Pancreas (tissue), 10 donors: ENCODE measurements at regions not wholly inside any gene's neighbourhood (a gene's known extent, or its start where the extent isn't known, plus 50 kb on each side); places are given as distances from the start of the nearest gene placed in this dataset.
"Not testable (repeated sequence)": the region's sequence is repeated elsewhere in the genome, so short reads cannot be mapped to it uniquely, and the experiment has no call there.

Experiments used
- ATAC-seq, 4 donors: fragments of 200-7000 bp; cut with Tn5 transposase; one replicate each; pipeline versions ENCODE4 v1.8.0 to v1.9.1; 2020; ENCODE audit warnings: mild to moderate bottlenecking in 4 of 4, moderate library complexity in 4 of 4
- DNase-seq, 6 donors: peaks; one replicate each; pipeline ENCODE4 v3.0.0-alpha.2; 2020
- FAIRE-seq: peaks from 2 replicates; lab custom pipeline; 2012; peaks lifted over from hg19 to GRCh38; lab: Jason Lieb, UNC
- H3K27ac ChIP-seq, 4 donors: fragments of 200-600 bp; sonication (generic); 1 replicate in 3 of 4; 2 replicates in 1 of 4; pipeline versions ENCODE4 v1.5.0 to v1.8.0; 2020
- H3K27me3 ChIP-seq, 4 donors: fragments of 200-600 bp; one replicate each; pipeline ENCODE4 v1.8.0; 2021
- H3K36me3 ChIP-seq, 3 donors: fragments of 200-600 bp; sonication (generic) in 1 of 3; one replicate each; pipeline versions ENCODE4 v1.5.0 to v1.8.0; 2020 to 2021
- H3K4me1 ChIP-seq, 3 donors: fragments of 200-600 bp; one replicate each; pipeline ENCODE4 v1.8.0; 2021
- H3K4me3 ChIP-seq, 4 donors: fragments of 200-600 bp; sonication (generic) in 2 of 4; one replicate each; pipeline versions ENCODE4 v1.5.0 to v1.8.0; 2020 to 2021
- H3K9me3 ChIP-seq, 4 donors: fragments of 200-600 bp; one replicate each; pipeline ENCODE4 v1.8.0; 2021
- WGBS, 2 donors: extraction: QIAGEN DNeasy Blood & Tissue Kit; methylation state at CpG; one replicate each; pipeline ENCODE4 v1.1.7; 2013; 5-methylcytosine and 5-hydroxymethylcytosine counted together
- intact Hi-C, 3 donors: fragments of 100-400 bp; cut with DNase I; formaldehyde crosslinking; loops; one replicate each; pipeline versions ENCODE4 v1.11.1 to v1.14.2; 2022
- TF ChIP-seq, protein P1 (sequence below), 4 donors: fragments of 200-600 bp; sonication (generic) in 3 of 4; IDR thresholded peaks; one replicate each; pipeline versions ENCODE4 v1.5.0 to v1.8.0; 2021; ENCODE audit warnings: antibody characterized with exemption in 4 of 4
- donor health status: healthy with polysubstance abuse.
- donor health status: DM: no; HTN: no; CAD: no; lungs with moderate emphysema.
- donor health status: DM: no; HTN: no; CAD: no.
- donor health status: control.
- donor health status: control.
- donor health status: Bipolar disorder and iron deficiency.
- donor health status: DM: yes; HTN: yes; CAD: no.
- donor health status: DM: no; HTN: no; CAD: no.
- donor health status: DM: no; HTN: no; CAD: no.
- donor health status: DM: yes; HTN: yes; CAD: no.

DNA sequence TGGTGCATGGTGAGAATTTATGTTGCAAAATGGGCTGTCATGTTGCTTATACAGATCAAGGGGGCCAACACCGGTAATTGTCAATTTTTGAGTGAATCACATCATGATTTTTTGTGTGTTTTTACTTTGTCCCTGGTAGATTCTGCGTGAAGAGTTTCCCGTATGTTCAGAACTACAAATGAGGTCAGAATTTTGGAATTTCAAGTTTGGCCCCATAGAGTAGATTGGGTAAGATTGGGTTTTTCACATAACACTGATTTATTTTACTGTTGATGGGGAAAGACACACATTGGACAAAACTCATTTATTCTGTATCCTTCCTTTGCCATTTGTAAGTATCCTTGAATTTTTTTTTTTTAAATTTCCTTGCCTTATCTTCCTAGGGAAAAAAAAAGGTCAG, 158.5 kb upstream of the MXRA5 start:
- no peak for DNase-seq
- H3K4me1 ChIP-seq = no peaks in the 10 kb centered on the region
- no peaks in the 10 kb centered on the region for H3K27me3 ChIP-seq
- FAIRE-seq = no peak
- H3K27ac ChIP-seq = no peak overlapping the region
- no peak for ATAC-seq
- H3K9me3 ChIP-seq = no peaks in the 10 kb centered on the region
- TF ChIP-seq, protein P1, sequence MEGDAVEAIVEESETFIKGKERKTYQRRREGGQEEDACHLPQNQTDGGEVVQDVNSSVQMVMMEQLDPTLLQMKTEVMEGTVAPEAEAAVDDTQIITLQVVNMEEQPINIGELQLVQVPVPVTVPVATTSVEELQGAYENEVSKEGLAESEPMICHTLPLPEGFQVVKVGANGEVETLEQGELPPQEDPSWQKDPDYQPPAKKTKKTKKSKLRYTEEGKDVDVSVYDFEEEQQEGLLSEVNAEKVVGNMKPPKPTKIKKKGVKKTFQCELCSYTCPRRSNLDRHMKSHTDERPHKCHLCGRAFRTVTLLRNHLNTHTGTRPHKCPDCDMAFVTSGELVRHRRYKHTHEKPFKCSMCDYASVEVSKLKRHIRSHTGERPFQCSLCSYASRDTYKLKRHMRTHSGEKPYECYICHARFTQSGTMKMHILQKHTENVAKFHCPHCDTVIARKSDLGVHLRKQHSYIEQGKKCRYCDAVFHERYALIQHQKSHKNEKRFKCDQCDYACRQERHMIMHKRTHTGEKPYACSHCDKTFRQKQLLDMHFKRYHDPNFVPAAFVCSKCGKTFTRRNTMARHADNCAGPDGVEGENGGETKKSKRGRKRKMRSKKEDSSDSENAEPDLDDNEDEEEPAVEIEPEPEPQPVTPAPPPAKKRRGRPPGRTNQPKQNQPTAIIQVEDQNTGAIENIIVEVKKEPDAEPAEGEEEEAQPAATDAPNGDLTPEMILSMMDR (IDR thresholded peaks at IDR 0.05) = no peak
- intact Hi-C loops = no loop called here
- H3K36me3 ChIP-seq = no peaks in the 10 kb centered on the region
- H3K4me3 ChIP-seq = no peak overlapping the region
- WGBS, 2 donors = 85% methylated on average over 3 of the region's 3 CpGs

DNA sequence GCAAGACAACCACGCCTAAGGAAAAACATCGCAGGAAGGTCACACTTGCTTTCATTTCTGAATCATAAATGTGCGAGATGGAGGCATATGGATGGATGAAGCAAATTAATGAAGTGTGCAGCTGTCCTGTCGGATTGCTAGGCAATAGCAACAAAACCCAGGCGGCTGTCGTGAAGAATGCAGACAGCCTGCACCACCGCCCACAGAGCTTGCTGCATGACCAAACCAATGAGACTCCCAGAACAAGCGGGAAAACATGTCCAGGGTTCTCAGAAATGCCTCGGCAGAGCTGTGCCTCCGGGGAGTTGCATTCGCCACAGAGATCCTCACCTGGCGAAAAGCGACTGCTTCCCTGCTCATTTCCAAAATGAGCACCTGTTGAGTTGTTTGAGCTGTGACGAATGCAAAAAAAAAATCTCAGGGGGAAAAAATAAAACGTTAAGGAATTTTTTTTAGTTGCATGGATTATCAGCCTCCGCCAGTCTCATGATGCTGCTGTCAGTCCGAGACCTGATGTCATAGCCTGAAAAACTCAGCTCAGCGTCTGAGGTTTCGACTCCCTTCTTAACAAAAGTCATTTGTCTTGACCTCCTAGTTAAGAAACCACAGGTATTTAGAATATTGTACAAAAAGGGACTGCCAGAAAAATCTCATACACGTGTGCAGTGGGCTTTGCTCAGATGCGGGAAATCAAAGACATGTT, 155.5 kb upstream of the MXRA5 start:
- Histone ChIP-seq H3K9me3 (no peaks in the 10 kb centered on the region), H3K4me1 (peaks cover 0 to 1% (median under 1%) of the 10 kb centered on the region in 3 donors), H3K27ac (no peak overlapping the region), H3K36me3 (no peaks in the 10 kb centered on the region), H3K27me3 (no peaks in the 10 kb centered on the region), H3K4me3 (no peak overlapping the region)
- ATAC-seq (no peak), DNase-seq (no peak), FAIRE-seq (no peak)
- TF ChIP-seq, protein P1 (IDR thresholded peaks at IDR 0.05) = no peak
- intact Hi-C loops = no loop called here
- 82 to 84% methylated on average over 21 of the region's 21 CpGs for WGBS, 2 donors

DNA sequence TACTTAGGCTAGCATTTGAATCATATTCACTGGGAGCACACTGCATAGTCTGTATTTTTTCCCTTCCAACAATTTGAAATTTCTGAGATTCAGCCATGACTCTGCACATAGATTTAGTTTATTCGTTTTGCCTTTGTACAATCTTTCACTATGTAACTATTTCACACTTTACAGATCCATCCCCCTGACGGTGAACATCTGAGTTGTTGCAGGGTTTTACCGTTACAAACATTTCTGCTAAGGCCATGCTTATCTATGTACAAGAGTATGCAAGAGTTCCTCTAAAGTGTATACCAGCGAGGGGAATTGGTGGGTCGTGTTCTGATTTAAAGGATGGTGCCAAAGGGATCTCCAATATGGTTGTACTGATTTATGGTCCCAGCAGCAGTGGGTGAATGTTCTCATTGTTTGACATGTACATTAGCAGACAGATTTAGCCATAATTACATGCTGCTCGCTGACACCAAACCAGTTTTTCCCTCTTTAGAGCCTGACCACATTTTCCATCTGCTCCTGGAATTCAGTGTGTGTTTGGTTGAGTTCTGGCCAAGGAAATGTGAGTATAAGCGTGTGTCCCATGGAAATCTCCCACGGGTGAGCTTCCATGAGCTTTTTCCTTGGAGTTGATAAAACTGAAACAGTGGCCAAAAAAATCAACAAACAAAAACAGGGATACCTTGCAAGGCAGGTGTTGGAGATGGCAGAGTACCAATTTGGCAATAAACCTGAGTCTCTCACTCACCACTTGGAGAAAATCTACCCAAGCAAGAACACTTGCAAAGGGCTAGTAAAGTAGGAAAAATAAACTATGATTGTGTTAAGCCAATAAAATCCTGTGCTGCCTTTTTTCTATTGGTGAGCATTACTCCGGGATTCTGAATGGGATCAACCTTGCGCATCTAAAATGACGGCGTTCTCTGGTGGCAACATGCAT, 149.7 kb upstream of the MXRA5 start:
- intact Hi-C loops = not testable (repeated sequence)

DNA sequence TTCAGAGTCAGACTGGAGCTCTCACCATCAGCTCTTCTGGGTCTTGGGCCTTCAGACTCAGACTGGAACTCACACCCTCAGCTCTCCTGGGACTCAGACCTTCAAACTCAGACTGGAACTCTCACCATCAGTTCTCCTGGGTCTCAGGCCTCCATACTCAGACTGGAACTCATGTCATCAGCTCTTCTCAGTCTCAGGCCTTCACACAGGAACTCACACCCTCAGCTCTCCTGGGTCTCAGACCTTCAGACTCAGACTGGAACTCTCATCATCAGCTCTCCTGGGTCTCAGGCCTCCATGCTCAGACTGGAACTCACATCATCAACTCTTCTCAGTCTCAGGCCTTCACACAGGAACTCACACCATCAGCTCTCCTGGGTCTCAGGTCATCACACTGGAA, 147.2 kb upstream of the MXRA5 start:
- H3K36me3 ChIP-seq = no peaks in the 10 kb centered on the region
- TF ChIP-seq, protein P1 (IDR thresholded peaks at IDR 0.05) = no peak
- H3K9me3 ChIP-seq = no peaks in the 10 kb centered on the region
- no peak for DNase-seq
- no peak overlapping the region for H3K4me3 ChIP-seq
- ATAC-seq = no peak
- no peak overlapping the region for H3K27ac ChIP-seq
- FAIRE-seq = no peak
- intact Hi-C loops = no loop called here
- H3K4me1 ChIP-seq = peaks cover 0 to 6% (median 4%) of the 10 kb centered on the region in 3 donors
- no peaks in the 10 kb centered on the region for H3K27me3 ChIP-seq

More for the DNA sequence above, 149.7 kb upstream of the MXRA5 start:
- H3K27ac ChIP-seq, H3K4me1 ChIP-seq, H3K4me3 ChIP-seq, H3K36me3 ChIP-seq, H3K27me3 ChIP-seq, H3K9me3 ChIP-seq: not testable (repeated sequence)
- peak; percentile 86 for FAIRE-seq
- peak in 3 of 6 donors; percentile 8 to 19 (median 14) for DNase-seq
- 29 to 30% methylated on average over 12 of the region's 12 CpGs for WGBS, 2 donors
- ATAC-seq = peak; percentile 83 to 90 (median 86)

DNA sequence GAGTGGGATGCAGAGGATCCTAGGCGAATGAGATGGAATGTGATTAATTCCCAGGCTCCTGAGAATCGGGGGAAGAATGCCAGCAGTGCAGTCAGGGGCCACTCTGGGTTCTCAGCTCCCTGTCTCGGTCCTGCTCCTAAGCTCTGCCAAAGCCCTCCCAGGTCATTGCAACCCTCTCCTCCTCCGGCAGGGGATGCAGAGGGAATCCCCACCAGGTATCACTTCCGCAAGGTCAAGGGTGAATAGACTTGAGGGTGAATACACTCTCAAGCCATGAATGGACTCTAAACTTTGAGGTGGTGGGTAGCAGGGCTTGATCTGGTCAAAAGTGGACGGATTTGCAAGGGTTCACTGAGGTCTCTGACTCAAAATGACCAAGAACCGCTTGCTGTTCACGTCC, 139.3 kb upstream of the MXRA5 start:
- Histone ChIP-seq H3K27ac (no peak overlapping the region), H3K9me3 (no peaks in the 10 kb centered on the region), H3K4me1 (no peaks in the 10 kb centered on the region), H3K36me3 (no peaks in the 10 kb centered on the region), H3K4me3 (no peak overlapping the region), H3K27me3 (no peaks in the 10 kb centered on the region)
- FAIRE-seq (no peak), DNase-seq (no peak), ATAC-seq (no peak)
- TF ChIP-seq, protein P1 (IDR thresholded peaks at IDR 0.05) = no peak
- intact Hi-C loops = no loop called here
- WGBS, 2 donors = 63 to 79% methylated on average over 8 of the region's 8 CpGs
